B cell (primary cell): ENCODE measurements at regions not wholly inside any gene's neighbourhood (a gene's known extent, or its start where the extent isn't known, plus 50 kb on each side); places are given as distances from the start of the nearest gene placed in this dataset.

Source experiments
- CTCF ChIP-seq: fragments of 200-600 bp; IDR thresholded peaks from one replicate; pipeline ENCODE4 v1.8.0; 2022; ENCODE audit warnings: antibody characterized with exemption, mild to moderate bottlenecking
- EZH2 ChIP-seq: IDR thresholded peaks from 2 replicates; pipeline ENCODE4 v1.6.1; 2012; ENCODE audit warnings: borderline replicate concordance, low read depth, mild to moderate bottlenecking, moderate library complexity, low read length; ENCODE audit not compliant: insufficient read depth, poor library complexity, severe bottlenecking

GRCh38 chr1:199809311-199809710, 218.2 kb upstream of the NR5A2 start:
- no peak for TF ChIP-seq CTCF
- TF ChIP-seq EZH2, result no peak
